ENCODE measurements at regions not wholly inside any gene's neighbourhood (a gene's known extent, or its start where the extent isn't known, plus 50 kb on each side); places are given as distances from the start of the nearest gene placed in this dataset.

DNA sequence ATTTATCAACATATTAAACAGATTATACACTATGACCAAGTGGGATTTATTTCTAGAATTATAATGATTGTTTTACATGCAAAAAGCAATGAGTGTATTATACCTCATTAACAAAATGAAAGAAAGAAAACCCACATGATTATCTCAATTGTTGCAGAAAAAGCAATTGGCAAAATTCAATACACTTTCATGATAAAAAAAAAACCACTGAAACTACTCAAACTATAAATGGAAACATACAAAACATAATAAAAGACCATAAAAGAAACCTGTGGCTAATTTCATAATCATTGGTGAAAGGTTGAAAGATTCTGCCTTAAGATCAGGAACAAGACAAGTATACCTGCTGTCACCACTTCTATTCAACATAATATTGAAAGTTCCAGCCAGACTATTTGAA, 325.9 kb downstream of the AKAIN1 start:
- no peaks in the 10 kb centered on the region for H3K27me3 ChIP-seq (ENCODE audit: insufficient read depth, poor library complexity, severe bottlenecking)
- DNase-seq (ENCODE audit: low read depth in 1 of 2, low spot score in 1 of 2): no peak

DNA sequence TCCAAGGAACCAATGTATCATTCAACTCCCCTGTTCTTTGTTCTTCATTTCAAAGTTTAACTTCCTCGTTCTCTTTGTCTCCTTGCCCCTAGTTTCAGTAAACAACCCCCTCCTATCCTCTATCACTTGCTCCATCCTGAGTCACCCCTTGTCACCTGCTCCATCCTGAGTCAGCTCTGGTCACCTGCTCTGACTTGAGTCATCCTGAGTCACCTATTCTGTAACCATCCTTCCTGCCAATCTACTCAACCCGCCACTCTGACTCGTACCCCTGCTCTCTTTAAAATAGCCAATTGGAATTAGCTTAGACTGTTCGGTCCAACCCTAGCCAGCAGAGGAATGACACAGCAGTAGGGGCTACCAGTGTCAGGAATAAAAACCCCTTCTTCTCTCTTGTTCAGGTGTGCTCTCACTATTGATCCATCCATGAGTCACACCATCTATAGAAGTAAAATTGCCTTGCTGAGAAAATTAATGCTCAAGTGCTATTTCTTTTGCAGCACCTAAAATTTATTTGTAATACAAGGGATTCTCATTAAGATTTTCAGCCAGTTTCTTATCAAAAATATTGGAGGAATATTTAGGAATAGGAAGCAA, 326.8 kb downstream of the AKAIN1 start:
- no peak for DNase-seq (ENCODE audit: low read depth in 1 of 2, low spot score in 1 of 2)
- Histone ChIP-seq H3K27me3 (ENCODE audit: insufficient read depth, poor library complexity, severe bottlenecking) (no peaks in the 10 kb centered on the region), H3K4me3 (replicated peaks; ENCODE audit: insufficient read depth, low read length) (no peak overlapping the region), H3K27ac (replicated peaks) (no peak overlapping the region)
- TF ChIP-seq, protein P1, sequence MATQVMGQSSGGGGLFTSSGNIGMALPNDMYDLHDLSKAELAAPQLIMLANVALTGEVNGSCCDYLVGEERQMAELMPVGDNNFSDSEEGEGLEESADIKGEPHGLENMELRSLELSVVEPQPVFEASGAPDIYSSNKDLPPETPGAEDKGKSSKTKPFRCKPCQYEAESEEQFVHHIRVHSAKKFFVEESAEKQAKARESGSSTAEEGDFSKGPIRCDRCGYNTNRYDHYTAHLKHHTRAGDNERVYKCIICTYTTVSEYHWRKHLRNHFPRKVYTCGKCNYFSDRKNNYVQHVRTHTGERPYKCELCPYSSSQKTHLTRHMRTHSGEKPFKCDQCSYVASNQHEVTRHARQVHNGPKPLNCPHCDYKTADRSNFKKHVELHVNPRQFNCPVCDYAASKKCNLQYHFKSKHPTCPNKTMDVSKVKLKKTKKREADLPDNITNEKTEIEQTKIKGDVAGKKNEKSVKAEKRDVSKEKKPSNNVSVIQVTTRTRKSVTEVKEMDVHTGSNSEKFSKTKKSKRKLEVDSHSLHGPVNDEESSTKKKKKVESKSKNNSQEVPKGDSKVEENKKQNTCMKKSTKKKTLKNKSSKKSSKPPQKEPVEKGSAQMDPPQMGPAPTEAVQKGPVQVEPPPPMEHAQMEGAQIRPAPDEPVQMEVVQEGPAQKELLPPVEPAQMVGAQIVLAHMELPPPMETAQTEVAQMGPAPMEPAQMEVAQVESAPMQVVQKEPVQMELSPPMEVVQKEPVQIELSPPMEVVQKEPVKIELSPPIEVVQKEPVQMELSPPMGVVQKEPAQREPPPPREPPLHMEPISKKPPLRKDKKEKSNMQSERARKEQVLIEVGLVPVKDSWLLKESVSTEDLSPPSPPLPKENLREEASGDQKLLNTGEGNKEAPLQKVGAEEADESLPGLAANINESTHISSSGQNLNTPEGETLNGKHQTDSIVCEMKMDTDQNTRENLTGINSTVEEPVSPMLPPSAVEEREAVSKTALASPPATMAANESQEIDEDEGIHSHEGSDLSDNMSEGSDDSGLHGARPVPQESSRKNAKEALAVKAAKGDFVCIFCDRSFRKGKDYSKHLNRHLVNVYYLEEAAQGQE (IDR thresholded peaks at IDR 0.05; ENCODE audit: insufficient replicate concordance, low read depth): no peak
- TF ChIP-seq SPI1 (IDR thresholded peaks at IDR 0.05; ENCODE audit: borderline replicate concordance, low read depth): no peak
- TF ChIP-seq, protein P2, sequence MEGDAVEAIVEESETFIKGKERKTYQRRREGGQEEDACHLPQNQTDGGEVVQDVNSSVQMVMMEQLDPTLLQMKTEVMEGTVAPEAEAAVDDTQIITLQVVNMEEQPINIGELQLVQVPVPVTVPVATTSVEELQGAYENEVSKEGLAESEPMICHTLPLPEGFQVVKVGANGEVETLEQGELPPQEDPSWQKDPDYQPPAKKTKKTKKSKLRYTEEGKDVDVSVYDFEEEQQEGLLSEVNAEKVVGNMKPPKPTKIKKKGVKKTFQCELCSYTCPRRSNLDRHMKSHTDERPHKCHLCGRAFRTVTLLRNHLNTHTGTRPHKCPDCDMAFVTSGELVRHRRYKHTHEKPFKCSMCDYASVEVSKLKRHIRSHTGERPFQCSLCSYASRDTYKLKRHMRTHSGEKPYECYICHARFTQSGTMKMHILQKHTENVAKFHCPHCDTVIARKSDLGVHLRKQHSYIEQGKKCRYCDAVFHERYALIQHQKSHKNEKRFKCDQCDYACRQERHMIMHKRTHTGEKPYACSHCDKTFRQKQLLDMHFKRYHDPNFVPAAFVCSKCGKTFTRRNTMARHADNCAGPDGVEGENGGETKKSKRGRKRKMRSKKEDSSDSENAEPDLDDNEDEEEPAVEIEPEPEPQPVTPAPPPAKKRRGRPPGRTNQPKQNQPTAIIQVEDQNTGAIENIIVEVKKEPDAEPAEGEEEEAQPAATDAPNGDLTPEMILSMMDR (IDR thresholded peaks at IDR 0.05; ENCODE audit: insufficient read depth, low read length): no peak
- TF ChIP-seq GABPA (IDR thresholded peaks at IDR 0.05; ENCODE audit: low read depth): no peak
- no peak for TF ChIP-seq POLR2AphosphoS5 (IDR thresholded peaks at IDR 0.05; ENCODE audit: low read depth)

More for the DNA sequence above, 325.9 kb downstream of the AKAIN1 start:
- H3K27ac ChIP-seq (replicated peaks): no peak overlapping the region
- no peak for TF ChIP-seq GABPA (IDR thresholded peaks at IDR 0.05; ENCODE audit: low read depth)
- TF ChIP-seq POLR2AphosphoS5 (IDR thresholded peaks at IDR 0.05; ENCODE audit: low read depth): no peak
- TF ChIP-seq SPI1 (IDR thresholded peaks at IDR 0.05; ENCODE audit: borderline replicate concordance, low read depth): no peak
- TF ChIP-seq, protein P2 (IDR thresholded peaks at IDR 0.05; ENCODE audit: insufficient read depth, low read length): no peak
- TF ChIP-seq, protein P1 (IDR thresholded peaks at IDR 0.05; ENCODE audit: insufficient replicate concordance, low read depth): no peak
- no peak overlapping the region for H3K4me3 ChIP-seq (replicated peaks; ENCODE audit: insufficient read depth, low read length)

DNA sequence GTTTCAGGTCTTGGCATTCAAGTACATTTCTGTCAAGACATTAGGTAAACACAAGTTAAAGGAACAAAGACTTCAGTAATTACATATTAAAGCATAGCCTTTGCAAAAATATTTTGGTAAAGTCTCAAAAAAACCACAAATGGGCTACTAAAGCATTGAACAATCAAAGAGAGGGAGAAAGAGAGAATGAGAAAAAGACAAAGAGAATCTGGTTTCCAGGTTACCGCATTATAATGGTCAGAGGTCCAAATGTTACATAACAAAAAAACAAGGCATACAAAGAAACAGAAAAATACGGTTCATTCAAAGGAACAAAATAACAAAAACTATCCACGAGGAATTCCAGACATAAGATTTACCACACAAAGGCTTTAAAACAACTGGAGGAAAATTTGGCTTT, 327.9 kb downstream of the AKAIN1 start:
- TF ChIP-seq, protein P2 (IDR thresholded peaks at IDR 0.05; ENCODE audit: insufficient read depth, low read length): no peak
- TF ChIP-seq, protein P1 (IDR thresholded peaks at IDR 0.05; ENCODE audit: insufficient replicate concordance, low read depth): no peak
- TF ChIP-seq POLR2AphosphoS5 (IDR thresholded peaks at IDR 0.05; ENCODE audit: low read depth) (no peak), SPI1 (IDR thresholded peaks at IDR 0.05; ENCODE audit: borderline replicate concordance, low read depth) (no peak), GABPA (IDR thresholded peaks at IDR 0.05; ENCODE audit: low read depth) (no peak)

More for the DNA sequence above, 327.9 kb downstream of the AKAIN1 start:
- no peak overlapping the region for H3K27ac ChIP-seq (replicated peaks)
- no peak overlapping the region for H3K4me3 ChIP-seq (replicated peaks; ENCODE audit: insufficient read depth, low read length)
- DNase-seq (ENCODE audit: low read depth in 1 of 2, low spot score in 1 of 2): no peak
- no peaks in the 10 kb centered on the region for H3K27me3 ChIP-seq (ENCODE audit: insufficient read depth, poor library complexity, severe bottlenecking)
